ENCODE measurements at regions not wholly inside any gene's neighbourhood (a gene's known extent, or its start where the extent isn't known, plus 50 kb on each side); places are given as distances from the start of the nearest gene placed in this dataset.

DNA sequence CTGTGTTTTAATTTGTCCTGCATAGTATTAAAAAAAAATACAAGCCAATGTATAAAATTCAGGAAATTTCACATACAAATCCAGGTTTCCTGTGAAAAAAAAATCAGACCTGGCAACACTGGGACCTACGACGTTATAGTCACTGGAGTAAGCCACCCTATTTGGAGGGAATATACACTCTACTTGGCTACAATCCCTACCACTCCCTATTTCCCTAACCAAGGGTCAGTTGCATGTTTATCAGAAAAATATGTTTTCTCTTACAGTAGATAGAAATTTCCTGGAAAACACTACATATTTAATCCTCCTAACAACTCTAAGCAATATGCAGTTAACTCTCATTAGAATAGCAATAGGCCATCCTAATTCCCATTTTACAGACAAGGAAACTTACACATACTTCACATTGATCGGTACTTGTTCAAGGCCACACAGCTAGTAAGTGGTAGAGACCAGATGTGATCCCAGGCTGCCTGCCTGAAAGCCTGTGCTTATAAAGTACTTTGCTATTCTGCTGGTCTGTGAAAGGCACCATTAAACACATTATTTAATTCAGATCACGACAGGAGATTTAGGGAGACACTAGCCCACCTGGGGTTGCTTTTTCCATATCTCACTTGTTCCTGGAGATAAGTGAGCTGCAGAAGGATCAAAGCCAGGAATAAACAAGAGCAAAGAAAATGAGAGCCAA, 70.8 kb downstream of the MFAP3 start:
- no peak overlapping the region for H2AFZ ChIP-seq (ENCODE audit: low read depth, low read length)
- no peak overlapping the region for H3K4me3 ChIP-seq
- ATAC-seq (no peak), DNase-seq (ENCODE audit: extremely low read depth in 1 of 4, low spot score in 3 of 4) (no peak), FAIRE-seq (no peak)
- no peak for TF ChIP-seq CAMTA2 (CRISPR knock-in tag; conservative IDR thresholded peaks at IDR 0.05)
- 0% methylated on average over 4 of the region's 4 CpGs for WGBS (ENCODE audit: insufficient coverage, low coverage, missing lambda C conversion rate)
- ChIA-PET POLR2A (interaction anchor here (1.2 kb wide), 1 partner anchor 8 kb away, joined by 5 read pairs; no protein-coding TSS in a partner anchor), CTCF (ENCODE audit: low intra/inter-chr PET ratio) (no interaction called here)
- no peak overlapping the region for H3K4me2 ChIP-seq (ENCODE audit: insufficient read depth, low read length)
- peaks cover 14 to 21% of the 10 kb centered on the region in 2 experiments for H3K27me3 ChIP-seq (ENCODE audit: control insufficient read depth in 2 of 2, insufficient read depth in 2 of 2, low read length in 2 of 2)
- H3K9ac ChIP-seq (ENCODE audit: insufficient read depth in 1 of 2, low read depth in 2 of 2, low read length in 2 of 2): no peak overlapping the region
- no peak overlapping the region for H3K27ac ChIP-seq (ENCODE audit: extremely low read depth, low read depth, low read length)
- no peaks in the 10 kb centered on the region for H3K36me3 ChIP-seq (ENCODE audit: control insufficient read depth, insufficient read depth, low read length)
- H4K20me1 ChIP-seq (replicated peaks; ENCODE audit: control insufficient read depth, insufficient read depth, low read length): no peaks in the 10 kb centered on the region
- H3K9me3 ChIP-seq (replicated peaks; ENCODE audit: control insufficient read depth, insufficient read depth, low read depth, low read length): no peaks in the 10 kb centered on the region
- in situ Hi-C loops (cut with MboI): no loop called here
- BruUV-seq (replicated peaks): no TSS peak
- no peaks in the 10 kb centered on the region for H3K79me2 ChIP-seq (ENCODE audit: control insufficient read depth, insufficient read depth, low read length)
- intact Hi-C loops (cut with micrococcal nuclease): no loop called here
- H3K4me1 ChIP-seq (replicated peaks in 1 of 2; ENCODE audit: control insufficient read depth in 2 of 2, insufficient read depth in 2 of 2, low read length in 2 of 2): no peaks in the 10 kb centered on the region; a peak in 1 of 5 replicates
- no peaks in the 10 kb centered on the region for H3K9me1 ChIP-seq (ENCODE audit: control insufficient read depth, insufficient read depth, low read length)

DNA sequence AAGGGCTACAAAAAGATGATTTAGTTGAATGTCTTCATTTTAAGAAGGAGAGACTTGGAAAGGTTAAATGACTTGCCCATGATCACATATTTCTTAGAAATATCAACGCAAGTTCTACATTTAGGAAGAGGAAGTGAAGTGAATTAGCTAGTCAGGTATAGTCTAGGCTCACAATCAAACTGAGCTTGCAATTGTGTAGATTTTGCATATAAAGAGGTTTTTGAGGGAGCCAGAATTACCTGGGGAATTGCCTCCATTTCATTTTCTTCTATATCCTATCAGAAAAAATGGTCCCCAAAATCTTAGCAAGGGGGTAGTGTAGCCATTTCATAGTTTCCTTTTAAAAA, 71.3 kb downstream of the MFAP3 start:
- DNase-seq (ENCODE audit: extremely low read depth in 1 of 4, low spot score in 3 of 4): no peak
- Histone ChIP-seq H4K20me1 (replicated peaks; ENCODE audit: control insufficient read depth, insufficient read depth, low read length) (no peaks in the 10 kb centered on the region), H3K4me3 (no peak overlapping the region), H3K9ac (ENCODE audit: insufficient read depth in 1 of 2, low read depth in 2 of 2, low read length in 2 of 2) (no peak overlapping the region), H3K4me2 (ENCODE audit: insufficient read depth, low read length) (no peak overlapping the region), H3K36me3 (ENCODE audit: control insufficient read depth, insufficient read depth, low read length) (no peaks in the 10 kb centered on the region), H3K79me2 (ENCODE audit: control insufficient read depth, insufficient read depth, low read length) (no peaks in the 10 kb centered on the region), H3K4me1 (replicated peaks in 1 of 2; ENCODE audit: control insufficient read depth in 2 of 2, insufficient read depth in 2 of 2, low read length in 2 of 2) (no peaks in the 10 kb centered on the region; a peak in 1 of 5 replicates), H3K27ac (ENCODE audit: extremely low read depth, low read depth, low read length) (no peak overlapping the region), H2AFZ (ENCODE audit: low read depth, low read length) (no peak overlapping the region), H3K9me3 (replicated peaks; ENCODE audit: control insufficient read depth, insufficient read depth, low read depth, low read length) (no peaks in the 10 kb centered on the region), H3K9me1 (ENCODE audit: control insufficient read depth, insufficient read depth, low read length) (no peaks in the 10 kb centered on the region), H3K27me3 (ENCODE audit: control insufficient read depth in 2 of 2, insufficient read depth in 2 of 2, low read length in 2 of 2) (peaks cover 14 to 25% of the 10 kb centered on the region in 2 experiments)
- FAIRE-seq: no peak
- WGBS (ENCODE audit: insufficient coverage, low coverage, missing lambda C conversion rate): 0% methylated on average over 1 of the region's 1 CpG
- no TSS peak for BruUV-seq (replicated peaks)
- ChIA-PET CTCF (ENCODE audit: low intra/inter-chr PET ratio) (no interaction called here), POLR2A (no interaction called here)
- intact Hi-C loops (cut with micrococcal nuclease) (no loop called here), in situ Hi-C loops (cut with MboI) (no loop called here)
- no peak for ATAC-seq
- TF ChIP-seq, protein P1, sequence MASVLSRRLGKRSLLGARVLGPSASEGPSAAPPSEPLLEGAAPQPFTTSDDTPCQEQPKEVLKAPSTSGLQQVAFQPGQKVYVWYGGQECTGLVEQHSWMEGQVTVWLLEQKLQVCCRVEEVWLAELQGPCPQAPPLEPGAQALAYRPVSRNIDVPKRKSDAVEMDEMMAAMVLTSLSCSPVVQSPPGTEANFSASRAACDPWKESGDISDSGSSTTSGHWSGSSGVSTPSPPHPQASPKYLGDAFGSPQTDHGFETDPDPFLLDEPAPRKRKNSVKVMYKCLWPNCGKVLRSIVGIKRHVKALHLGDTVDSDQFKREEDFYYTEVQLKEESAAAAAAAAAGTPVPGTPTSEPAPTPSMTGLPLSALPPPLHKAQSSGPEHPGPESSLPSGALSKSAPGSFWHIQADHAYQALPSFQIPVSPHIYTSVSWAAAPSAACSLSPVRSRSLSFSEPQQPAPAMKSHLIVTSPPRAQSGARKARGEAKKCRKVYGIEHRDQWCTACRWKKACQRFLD (CRISPR knock-in tag; IDR thresholded peaks at IDR 0.05): no peak
- TF ChIP-seq, protein P2, sequence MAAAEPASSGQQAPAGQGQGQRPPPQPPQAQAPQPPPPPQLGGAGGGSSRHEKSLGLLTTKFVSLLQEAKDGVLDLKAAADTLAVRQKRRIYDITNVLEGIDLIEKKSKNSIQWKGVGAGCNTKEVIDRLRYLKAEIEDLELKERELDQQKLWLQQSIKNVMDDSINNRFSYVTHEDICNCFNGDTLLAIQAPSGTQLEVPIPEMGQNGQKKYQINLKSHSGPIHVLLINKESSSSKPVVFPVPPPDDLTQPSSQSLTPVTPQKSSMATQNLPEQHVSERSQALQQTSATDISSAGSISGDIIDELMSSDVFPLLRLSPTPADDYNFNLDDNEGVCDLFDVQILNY (CRISPR knock-in tag; IDR thresholded peaks at IDR 0.05): no peak
- no peak for TF ChIP-seq POLR3G (IDR thresholded peaks at IDR 0.05; ENCODE audit: extremely low read depth, insufficient read length, insufficient replicate concordance)
- no peak for TF ChIP-seq CBX3 (IDR thresholded peaks at IDR 0.05; ENCODE audit: borderline replicate concordance in 1 of 2, low read length in 2 of 2)
- TF ChIP-seq NFATC3 (IDR thresholded peaks at IDR 0.05): no peak
- no peak for TF ChIP-seq ZNF444 (CRISPR knock-in tag; IDR thresholded peaks at IDR 0.05)
- TF ChIP-seq, protein P3, sequence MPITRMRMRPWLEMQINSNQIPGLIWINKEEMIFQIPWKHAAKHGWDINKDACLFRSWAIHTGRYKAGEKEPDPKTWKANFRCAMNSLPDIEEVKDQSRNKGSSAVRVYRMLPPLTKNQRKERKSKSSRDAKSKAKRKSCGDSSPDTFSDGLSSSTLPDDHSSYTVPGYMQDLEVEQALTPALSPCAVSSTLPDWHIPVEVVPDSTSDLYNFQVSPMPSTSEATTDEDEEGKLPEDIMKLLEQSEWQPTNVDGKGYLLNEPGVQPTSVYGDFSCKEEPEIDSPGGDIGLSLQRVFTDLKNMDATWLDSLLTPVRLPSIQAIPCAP (CRISPR knock-in tag; IDR thresholded peaks at IDR 0.05; ENCODE audit: borderline replicate concordance): no peak
- TF ChIP-seq EGR1 (conservative IDR thresholded peaks at IDR 0.05): no peak
- TF ChIP-seq ZKSCAN1 (IDR thresholded peaks at IDR 0.05; ENCODE audit: low read depth, low read length): no peak
- TF ChIP-seq, protein P4, sequence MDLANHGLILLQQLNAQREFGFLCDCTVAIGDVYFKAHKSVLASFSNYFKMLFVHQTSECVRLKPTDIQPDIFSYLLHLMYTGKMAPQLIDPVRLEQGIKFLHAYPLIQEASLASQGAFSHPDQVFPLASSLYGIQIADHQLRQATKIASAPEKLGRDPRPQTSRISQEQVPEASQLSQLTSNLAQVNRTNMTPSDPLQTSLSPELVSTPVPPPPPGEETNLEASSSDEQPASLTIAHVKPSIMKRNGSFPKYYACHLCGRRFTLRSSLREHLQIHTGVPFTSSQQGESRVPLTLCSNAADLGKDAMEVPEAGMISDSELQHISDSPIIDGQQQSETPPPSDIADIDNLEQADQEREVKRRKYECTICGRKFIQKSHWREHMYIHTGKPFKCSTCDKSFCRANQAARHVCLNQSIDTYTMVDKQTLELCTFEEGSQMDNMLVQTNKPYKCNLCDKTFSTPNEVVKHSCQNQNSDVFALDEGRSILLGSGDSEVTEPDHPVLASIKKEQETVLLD (IDR thresholded peaks at IDR 0.05): no peak
- TF ChIP-seq EZH2 (IDR thresholded peaks at IDR 0.05; ENCODE audit: borderline replicate concordance, low read depth, low read length): no peak
